HG03066 (cell line): ENCODE measurements at regions not wholly inside any gene's neighbourhood (a gene's known extent, or its start where the extent isn't known, plus 50 kb on each side); places are given as distances from the start of the nearest gene placed in this dataset.
"Not testable (repeated sequence)": the region's sequence is repeated elsewhere in the genome, so short reads cannot be mapped to it uniquely, and the experiment has no call there.

Source experiments
- ATAC-seq: cut with Tn5 transposase; IDR thresholded peaks from one replicate; pipeline ENCODE4 v1.9.1; 2021; ENCODE audit warnings: low read depth; ENCODE audit not compliant: unreplicated experiment

- ATAC-seq: no peak
These were observed 346.3 kb upstream of the MDFIC2 start for GRCh38 chr3:70658513-70659310.

- no peak for ATAC-seq
These were observed 345.0 kb upstream of the MDFIC2 start for GRCh38 chr3:70657454-70657853.

- no peak for ATAC-seq
These were observed 335.4 kb upstream of the MDFIC2 start for GRCh38 chr3:70647823-70648222.

- ATAC-seq: no peak
These were observed 334.7 kb upstream of the MDFIC2 start for GRCh38 chr3:70647094-70647493.

- no peak for ATAC-seq
These were observed 334.2 kb upstream of the MDFIC2 start for GRCh38 chr3:70646635-70647034.

GRCh38 chr3:70640481-70640880, 328.0 kb upstream of the MDFIC2 start:
- no peak for ATAC-seq

GRCh38 chr3:70635301-70635700, 322.9 kb upstream of the MDFIC2 start:
- no peak for ATAC-seq

GRCh38 chr3:70631716-70632307, 319.4 kb upstream of the MDFIC2 start:
- ATAC-seq: no peak

GRCh38 chr3:70621451-70621850, 309.0 kb upstream of the MDFIC2 start:
- ATAC-seq: no peak

GRCh38 chr3:70620956-70621355, 308.5 kb upstream of the MDFIC2 start:
- no peak for ATAC-seq

- ATAC-seq: no peak
These were observed 307.9 kb upstream of the MDFIC2 start for GRCh38 chr3:70620367-70620766.

GRCh38 chr3:70618151-70618550, 305.7 kb upstream of the MDFIC2 start:
- no peak for ATAC-seq

GRCh38 chr3:70617349-70617748, 304.9 kb upstream of the MDFIC2 start:
- ATAC-seq: not testable (repeated sequence)

GRCh38 chr3:70615286-70615685, 302.8 kb upstream of the MDFIC2 start:
- no peak for ATAC-seq

- no peak for ATAC-seq
These were observed 301.7 kb upstream of the MDFIC2 start for GRCh38 chr3:70614111-70614510.

- ATAC-seq: no peak
These were observed 300.5 kb upstream of the MDFIC2 start for GRCh38 chr3:70612920-70613319.

GRCh38 chr3:70611667-70612277, 299.3 kb upstream of the MDFIC2 start:
- ATAC-seq: not testable (repeated sequence)

- no peak for ATAC-seq
These were observed 296.0 kb upstream of the MDFIC2 start for GRCh38 chr3:70608434-70608833.

- no peak for ATAC-seq
These were observed 295.0 kb upstream of the MDFIC2 start for GRCh38 chr3:70607469-70607868.

GRCh38 chr3:70606018-70606417, 293.6 kb upstream of the MDFIC2 start:
- ATAC-seq: no peak

GRCh38 chr3:70603103-70603502, 290.7 kb upstream of the MDFIC2 start:
- ATAC-seq: no peak

- ATAC-seq: no peak
These were observed 284.9 kb upstream of the MDFIC2 start for GRCh38 chr3:70597312-70597711.
